ENCODE measurements at regions not wholly inside any gene's neighbourhood (a gene's known extent, or its start where the extent isn't known, plus 50 kb on each side); places are given as distances from the start of the nearest gene placed in this dataset.
"Not testable (repeated sequence)": the region's sequence is repeated elsewhere in the genome, so short reads cannot be mapped to it uniquely, and the experiment has no call there.

DNA sequence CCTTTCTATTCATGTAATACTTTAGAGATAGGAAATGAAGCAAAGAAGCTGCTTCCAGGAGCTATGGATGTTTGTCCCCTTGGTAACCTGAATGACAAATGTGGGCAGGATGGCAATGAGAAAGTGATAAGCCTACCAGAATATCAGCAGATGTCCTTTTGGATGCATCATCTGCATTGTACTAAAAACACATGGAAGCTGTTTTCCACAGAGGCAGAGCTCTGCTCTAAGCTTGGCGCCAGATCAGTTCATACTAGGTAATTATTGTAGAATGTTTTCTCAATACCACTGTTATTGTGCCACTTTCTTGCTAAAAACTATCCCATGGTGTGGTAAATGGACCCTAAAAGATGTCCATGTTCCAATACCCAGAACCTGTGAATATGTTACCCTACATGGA is 100.2 kb downstream of the DTWD1 start:
- no peaks in the 10 kb centered on the region for H3K27me3 Mint-ChIP-seq
- peaks cover 4% of the 10 kb centered on the region for H3K9me3 Mint-ChIP-seq (ENCODE audit: low read depth)
- no peak overlapping the region for H3K4me3 Mint-ChIP-seq (ENCODE audit: low read depth)
- no peak overlapping the region for H3K27ac Mint-ChIP-seq
- H3K36me3 Mint-ChIP-seq (ENCODE audit: insufficient read depth): no peaks in the 10 kb centered on the region
- no peak for DNase-seq (ENCODE audit: low spot score, unreplicated experiment)
- no peaks in the 10 kb centered on the region for H3K4me1 Mint-ChIP-seq (ENCODE audit: low read depth)
- TF ChIP-seq CTCF (IDR thresholded peaks at IDR 0.05; ENCODE audit: unreplicated experiment): no peak

DNA sequence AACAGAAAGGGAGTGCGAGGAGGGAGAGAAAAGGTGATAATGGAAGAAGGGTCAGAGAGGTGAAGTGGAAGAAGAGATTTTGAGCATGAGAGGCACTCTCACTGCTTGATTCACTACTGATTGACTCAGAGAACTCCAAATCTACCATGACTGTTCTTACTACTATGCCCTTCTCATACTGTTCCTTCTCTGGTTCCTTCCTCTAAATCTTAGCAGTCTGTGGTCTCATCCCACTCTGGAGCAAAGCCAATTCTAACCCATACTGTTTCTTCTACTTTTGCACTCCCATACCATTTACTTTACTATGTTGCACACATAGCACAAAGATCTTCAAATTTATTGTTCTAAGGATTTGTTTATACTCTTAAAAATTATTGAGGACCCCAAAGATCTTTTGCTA is 100.8 kb downstream of the DTWD1 start:
- no peak for TF ChIP-seq CTCF (IDR thresholded peaks at IDR 0.05; ENCODE audit: unreplicated experiment)
- Mint-ChIP-seq H3K4me3 (ENCODE audit: low read depth) (no peak overlapping the region), H3K4me1 (ENCODE audit: low read depth) (no peaks in the 10 kb centered on the region), H3K27ac (no peak overlapping the region), H3K36me3 (ENCODE audit: insufficient read depth) (no peaks in the 10 kb centered on the region), H3K9me3 (ENCODE audit: low read depth) (peaks cover 9% of the 10 kb centered on the region), H3K27me3 (no peaks in the 10 kb centered on the region)
- DNase-seq (ENCODE audit: low spot score, unreplicated experiment): no peak

DNA sequence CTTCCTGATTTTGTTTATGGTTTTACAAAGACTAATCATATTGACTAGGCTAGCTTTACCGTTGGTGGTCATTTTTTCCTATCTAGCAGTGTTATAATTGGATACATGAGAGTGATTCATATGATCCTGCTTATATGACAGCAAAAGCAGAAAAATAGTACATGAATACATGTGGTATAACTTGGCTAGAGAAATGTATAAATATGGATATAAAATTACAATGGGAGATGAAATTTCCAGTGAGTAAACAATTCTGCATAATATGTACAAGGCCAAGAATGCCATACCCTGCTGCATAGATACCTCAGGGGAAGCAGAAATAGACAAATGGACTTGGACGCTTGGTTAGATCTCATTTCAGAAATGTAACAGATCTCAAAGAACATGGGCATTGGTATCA is 103.1 kb downstream of the DTWD1 start:
- no peak overlapping the region for H3K27ac Mint-ChIP-seq

DNA sequence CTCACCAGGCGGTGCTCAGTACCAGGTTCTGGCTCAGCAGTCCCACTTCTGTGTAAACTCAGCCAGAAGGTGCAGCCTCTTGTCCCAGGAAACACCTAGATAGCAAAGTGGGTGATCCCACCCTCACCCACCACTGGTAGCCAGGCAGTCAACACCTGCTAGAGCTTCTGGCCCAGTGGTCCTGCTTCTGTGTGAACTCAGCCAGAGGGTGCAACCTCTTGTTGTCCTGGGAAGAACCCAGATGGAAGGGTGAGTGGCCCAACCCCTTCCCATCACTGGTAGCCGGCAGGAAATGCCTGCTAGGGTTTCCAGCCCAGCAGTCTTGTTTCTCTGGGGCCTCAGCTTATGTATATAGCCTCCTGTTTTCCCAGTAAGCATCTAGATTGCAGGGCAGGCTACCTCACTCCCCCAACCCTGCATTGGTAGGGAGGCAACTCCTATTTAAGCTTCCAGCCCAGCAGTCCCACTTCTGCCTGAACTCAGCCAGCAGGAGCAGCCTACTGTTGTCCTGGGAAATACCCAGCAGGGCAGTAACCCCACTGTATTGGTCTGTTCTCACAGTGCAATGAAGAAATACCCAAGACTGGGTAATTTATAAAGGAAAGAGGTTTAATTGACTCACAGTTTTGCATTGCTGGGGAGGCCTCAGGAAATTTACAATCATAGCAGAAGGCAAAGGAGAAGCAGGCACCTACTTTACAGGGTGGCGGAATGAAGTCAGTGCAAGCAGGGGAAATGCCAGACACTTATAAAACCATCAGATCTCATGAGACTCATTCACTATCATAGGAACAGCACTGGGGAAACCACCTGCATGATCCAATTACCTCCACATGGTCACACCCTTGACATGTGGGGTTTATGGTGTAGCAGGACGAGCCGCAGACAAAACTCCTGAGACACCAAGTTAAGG is 110.6 kb downstream of the DTWD1 start:
- Mint-ChIP-seq H3K27ac (no peak overlapping the region), H3K9me3 (ENCODE audit: low read depth) (peaks cover 5% of the 10 kb centered on the region), H3K27me3 (no peaks in the 10 kb centered on the region), H3K4me1 (ENCODE audit: low read depth) (peaks cover 15% of the 10 kb centered on the region), H3K36me3 (ENCODE audit: insufficient read depth) (no peaks in the 10 kb centered on the region), H3K4me3 (ENCODE audit: low read depth) (no peak overlapping the region)
- no peak for TF ChIP-seq CTCF (IDR thresholded peaks at IDR 0.05; ENCODE audit: unreplicated experiment)
- no peak for DNase-seq (ENCODE audit: low spot score, unreplicated experiment)

More for the DNA sequence above, 103.1 kb downstream of the DTWD1 start:
- Mint-ChIP-seq H3K9me3 (ENCODE audit: low read depth) (peaks cover 13% of the 10 kb centered on the region), H3K4me3 (ENCODE audit: low read depth) (no peak overlapping the region), H3K27me3 (no peaks in the 10 kb centered on the region), H3K36me3 (ENCODE audit: insufficient read depth) (no peaks in the 10 kb centered on the region), H3K4me1 (ENCODE audit: low read depth) (no peaks in the 10 kb centered on the region)
- DNase-seq (ENCODE audit: low spot score, unreplicated experiment): no peak
- no peak for TF ChIP-seq CTCF (IDR thresholded peaks at IDR 0.05; ENCODE audit: unreplicated experiment)

GRCh38 chr15:49732109-49732508 is 111.3 kb downstream of the DTWD1 start:
- H3K4me1 Mint-ChIP-seq (ENCODE audit: low read depth): peaks cover 15% of the 10 kb centered on the region
- not testable (repeated sequence) for H3K27me3 Mint-ChIP-seq; H3K36me3 Mint-ChIP-seq (ENCODE audit: insufficient read depth); H3K27ac Mint-ChIP-seq; H3K4me3 Mint-ChIP-seq (ENCODE audit: low read depth); H3K9me3 Mint-ChIP-seq (ENCODE audit: low read depth); DNase-seq (ENCODE audit: low spot score, unreplicated experiment)

DNA sequence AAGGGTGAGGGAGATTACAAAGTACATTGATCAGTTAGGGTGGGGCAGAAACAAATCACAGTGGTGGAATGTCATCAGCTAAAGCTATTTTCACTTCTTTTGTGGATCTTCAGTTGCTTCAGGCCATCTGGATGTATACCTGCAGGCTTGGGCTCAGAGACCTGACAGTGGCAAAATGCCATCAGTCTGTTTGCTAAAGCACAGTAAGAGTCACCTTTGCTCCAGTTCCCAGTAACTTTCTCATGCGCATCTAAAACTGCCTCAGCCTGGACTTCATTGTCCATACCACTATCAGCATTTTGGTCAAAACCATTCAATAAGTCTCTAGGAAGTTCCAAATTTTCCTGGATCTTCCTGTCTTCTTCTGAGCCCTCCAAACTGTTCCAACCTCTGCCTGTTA is 113.2 kb downstream of the DTWD1 start:
- H3K27me3 Mint-ChIP-seq; H3K27ac Mint-ChIP-seq; H3K36me3 Mint-ChIP-seq (ENCODE audit: insufficient read depth); H3K4me3 Mint-ChIP-seq (ENCODE audit: low read depth); H3K9me3 Mint-ChIP-seq (ENCODE audit: low read depth); DNase-seq (ENCODE audit: low spot score, unreplicated experiment): not testable (repeated sequence)
- H3K4me1 Mint-ChIP-seq (ENCODE audit: low read depth): peaks cover 15% of the 10 kb centered on the region

Measured in progenitor cell of endocrine pancreas (in vitro differentiated cells).